ENCODE measurements at regions not wholly inside any gene's neighbourhood (a gene's known extent, or its start where the extent isn't known, plus 50 kb on each side); places are given as distances from the start of the nearest gene placed in this dataset.

- H3K36me3 Mint-ChIP-seq: no peaks in the 10 kb centered on the region
- CTCF ChIA-PET: interaction anchor here (1.6 kb wide), 1 partner anchor 13 kb away, joined by 5 read pairs; no protein-coding TSS in a partner anchor
- TF ChIP-seq, protein P1, sequence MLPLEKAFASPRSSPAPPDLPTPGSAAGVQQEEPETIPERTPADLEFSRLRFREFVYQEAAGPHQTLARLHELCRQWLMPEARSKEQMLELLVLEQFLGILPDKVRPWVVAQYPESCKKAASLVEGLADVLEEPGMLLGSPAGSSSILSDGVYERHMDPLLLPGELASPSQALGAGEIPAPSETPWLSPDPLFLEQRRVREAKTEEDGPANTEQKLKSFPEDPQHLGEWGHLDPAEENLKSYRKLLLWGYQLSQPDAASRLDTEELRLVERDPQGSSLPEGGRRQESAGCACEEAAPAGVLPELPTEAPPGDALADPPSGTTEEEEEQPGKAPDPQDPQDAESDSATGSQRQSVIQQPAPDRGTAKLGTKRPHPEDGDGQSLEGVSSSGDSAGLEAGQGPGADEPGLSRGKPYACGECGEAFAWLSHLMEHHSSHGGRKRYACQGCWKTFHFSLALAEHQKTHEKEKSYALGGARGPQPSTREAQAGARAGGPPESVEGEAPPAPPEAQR (CRISPR knock-in tag; IDR thresholded peaks at IDR 0.05): no peak
- no peak for TF ChIP-seq SMAD3 (CRISPR knock-in tag; IDR thresholded peaks at IDR 0.05; ENCODE audit: borderline replicate concordance)
- TF ChIP-seq, protein P2, sequence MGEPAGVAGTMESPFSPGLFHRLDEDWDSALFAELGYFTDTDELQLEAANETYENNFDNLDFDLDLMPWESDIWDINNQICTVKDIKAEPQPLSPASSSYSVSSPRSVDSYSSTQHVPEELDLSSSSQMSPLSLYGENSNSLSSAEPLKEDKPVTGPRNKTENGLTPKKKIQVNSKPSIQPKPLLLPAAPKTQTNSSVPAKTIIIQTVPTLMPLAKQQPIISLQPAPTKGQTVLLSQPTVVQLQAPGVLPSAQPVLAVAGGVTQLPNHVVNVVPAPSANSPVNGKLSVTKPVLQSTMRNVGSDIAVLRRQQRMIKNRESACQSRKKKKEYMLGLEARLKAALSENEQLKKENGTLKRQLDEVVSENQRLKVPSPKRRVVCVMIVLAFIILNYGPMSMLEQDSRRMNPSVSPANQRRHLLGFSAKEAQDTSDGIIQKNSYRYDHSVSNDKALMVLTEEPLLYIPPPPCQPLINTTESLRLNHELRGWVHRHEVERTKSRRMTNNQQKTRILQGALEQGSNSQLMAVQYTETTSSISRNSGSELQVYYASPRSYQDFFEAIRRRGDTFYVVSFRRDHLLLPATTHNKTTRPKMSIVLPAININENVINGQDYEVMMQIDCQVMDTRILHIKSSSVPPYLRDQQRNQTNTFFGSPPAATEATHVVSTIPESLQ (CRISPR knock-in tag; IDR thresholded peaks at IDR 0.05): no peak
- TF ChIP-seq, protein P3, sequence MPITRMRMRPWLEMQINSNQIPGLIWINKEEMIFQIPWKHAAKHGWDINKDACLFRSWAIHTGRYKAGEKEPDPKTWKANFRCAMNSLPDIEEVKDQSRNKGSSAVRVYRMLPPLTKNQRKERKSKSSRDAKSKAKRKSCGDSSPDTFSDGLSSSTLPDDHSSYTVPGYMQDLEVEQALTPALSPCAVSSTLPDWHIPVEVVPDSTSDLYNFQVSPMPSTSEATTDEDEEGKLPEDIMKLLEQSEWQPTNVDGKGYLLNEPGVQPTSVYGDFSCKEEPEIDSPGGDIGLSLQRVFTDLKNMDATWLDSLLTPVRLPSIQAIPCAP (CRISPR knock-in tag; IDR thresholded peaks at IDR 0.05): no peak
- TF ChIP-seq PREB (CRISPR knock-in tag; IDR thresholded peaks at IDR 0.05; ENCODE audit: borderline replicate concordance): no peak
- no peak for TF ChIP-seq PRDM15 (CRISPR knock-in tag; IDR thresholded peaks at IDR 0.05)
- no peak for TF ChIP-seq FOXK1 (CRISPR knock-in tag; IDR thresholded peaks at IDR 0.05)
- TF ChIP-seq ZNF671 (CRISPR knock-in tag; IDR thresholded peaks at IDR 0.05): no peak
- no peak for TF ChIP-seq ELF4 (CRISPR knock-in tag; IDR thresholded peaks at IDR 0.05; ENCODE audit: low read depth)
- TF ChIP-seq MXD4 (CRISPR knock-in tag; IDR thresholded peaks at IDR 0.05; ENCODE audit: borderline replicate concordance): no peak
- no peak for TF ChIP-seq GTF2I (CRISPR knock-in tag; conservative IDR thresholded peaks at IDR 0.05)
- peaks cover 9% of the 10 kb centered on the region; the same call in 1 of the 2 replicates for H3K9me3 Mint-ChIP-seq
- H3K4me3 Mint-ChIP-seq: no peak overlapping the region
- no peak for ATAC-seq
- no peak for DNase-seq (ENCODE audit: low spot score)
- peaks cover 6% of the 10 kb centered on the region; the same call in 1 of the 2 replicates for H3K27me3 Mint-ChIP-seq (ENCODE audit: low read depth)
- POLR2A ChIA-PET: no interaction called here
- H3K27ac Mint-ChIP-seq: no peak overlapping the region
- peaks cover 34% of the 10 kb centered on the region for H3K4me1 Mint-ChIP-seq
These were observed 99.6 kb upstream of the MBNL2 start for GRCh38 chr13:97122381-97122996.

- Mint-ChIP-seq H3K4me3 (no peak overlapping the region), H3K36me3 (no peaks in the 10 kb centered on the region), H3K27me3 (ENCODE audit: low read depth) (peaks cover 6% of the 10 kb centered on the region; the same call in 1 of the 2 replicates), H3K27ac (no peak overlapping the region), H3K4me1 (peaks cover 34% of the 10 kb centered on the region), H3K9me3 (no peaks in the 10 kb centered on the region)
- DNase-seq (ENCODE audit: low spot score) (no peak), ATAC-seq (no peak)
- CTCF ChIA-PET: interaction anchor here (1.9 kb wide), 1 partner anchor 14 kb away, joined by 20 read pairs; no protein-coding TSS in a partner anchor
- POLR2A ChIA-PET: interaction anchor here (0.7 kb wide), 1 partner anchor 100 kb away, joined by 3 read pairs; no protein-coding TSS in a partner anchor
- no peak for TF ChIP-seq ZNF396 (CRISPR knock-in tag; IDR thresholded peaks at IDR 0.05; ENCODE audit: borderline replicate concordance)
- TF ChIP-seq ESRRA (CRISPR knock-in tag; IDR thresholded peaks at IDR 0.05; ENCODE audit: borderline replicate concordance): no peak
- no peak for TF ChIP-seq ATF1 (CRISPR knock-in tag; IDR thresholded peaks at IDR 0.05)
- TF ChIP-seq, protein P4, sequence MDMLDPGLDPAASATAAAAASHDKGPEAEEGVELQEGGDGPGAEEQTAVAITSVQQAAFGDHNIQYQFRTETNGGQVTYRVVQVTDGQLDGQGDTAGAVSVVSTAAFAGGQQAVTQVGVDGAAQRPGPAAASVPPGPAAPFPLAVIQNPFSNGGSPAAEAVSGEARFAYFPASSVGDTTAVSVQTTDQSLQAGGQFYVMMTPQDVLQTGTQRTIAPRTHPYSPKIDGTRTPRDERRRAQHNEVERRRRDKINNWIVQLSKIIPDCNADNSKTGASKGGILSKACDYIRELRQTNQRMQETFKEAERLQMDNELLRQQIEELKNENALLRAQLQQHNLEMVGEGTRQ (CRISPR knock-in tag; IDR thresholded peaks at IDR 0.05): no peak
- no peak for TF ChIP-seq SOX15 (CRISPR knock-in tag; IDR thresholded peaks at IDR 0.05)
- TF ChIP-seq, protein P5, sequence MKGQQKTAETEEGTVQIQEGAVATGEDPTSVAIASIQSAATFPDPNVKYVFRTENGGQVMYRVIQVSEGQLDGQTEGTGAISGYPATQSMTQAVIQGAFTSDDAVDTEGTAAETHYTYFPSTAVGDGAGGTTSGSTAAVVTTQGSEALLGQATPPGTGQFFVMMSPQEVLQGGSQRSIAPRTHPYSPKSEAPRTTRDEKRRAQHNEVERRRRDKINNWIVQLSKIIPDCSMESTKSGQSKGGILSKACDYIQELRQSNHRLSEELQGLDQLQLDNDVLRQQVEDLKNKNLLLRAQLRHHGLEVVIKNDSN (CRISPR knock-in tag; IDR thresholded peaks at IDR 0.05): no peak
- TF ChIP-seq ATF3 (CRISPR knock-in tag; conservative IDR thresholded peaks at IDR 0.05): no peak
- no peak for TF ChIP-seq FOXJ3 (CRISPR knock-in tag; IDR thresholded peaks at IDR 0.05; ENCODE audit: borderline replicate concordance)
- TF ChIP-seq, protein P2 (CRISPR knock-in tag; IDR thresholded peaks at IDR 0.05): no peak
- TF ChIP-seq ZNF263 (CRISPR knock-in tag; IDR thresholded peaks at IDR 0.05; ENCODE audit: low read depth): no peak
These were observed 97.9 kb upstream of the MBNL2 start for GRCh38 chr13:97124206-97124605.

Measured in WTC11 (cell line).